Naive B cell (primary cell): ENCODE measurements at regions not wholly inside any gene's neighbourhood (a gene's known extent, or its start where the extent isn't known, plus 50 kb on each side); places are given as distances from the start of the nearest gene placed in this dataset.

Source experiments
- ATAC-seq, 2 donors: fragments of 150-1000 bp; cut with Tn5 transposase; 2 replicates each; pipeline ENCODE4 v1.10.0; 2021; ENCODE audit warnings: low read depth in 2 of 2, mild to moderate bottlenecking in 2 of 2, moderate library complexity in 2 of 2
- DNase-seq: peaks from one replicate; pipeline ENCODE4 v3.0.0; 2022
- H3K27ac Mint-ChIP-seq, 6 donors: one replicate each; pipeline ENCODE4 v1.8.0; 2020 to 2022; ENCODE audit warnings: mild to moderate bottlenecking in 6 of 6, mixed read lengths in 6 of 6, moderate library complexity in 5 of 6, inconsistent platforms in 2 of 6
- H3K27me3 Mint-ChIP-seq, 3 donors: one replicate each; pipeline ENCODE4 v1.8.0; 2021 to 2022; ENCODE audit warnings: mixed read lengths in 3 of 3, mild to moderate bottlenecking in 1 of 3
- H3K36me3 Mint-ChIP-seq, 2 donors: one replicate each; pipeline ENCODE4 v1.8.0; 2020 to 2022; ENCODE audit warnings: mixed read lengths in 2 of 2, inconsistent platforms in 1 of 2, mild to moderate bottlenecking in 1 of 2
- H3K4me1 Mint-ChIP-seq, 3 donors: one replicate each; pipeline ENCODE4 v1.8.0; 2020 to 2022; ENCODE audit warnings: mixed read lengths in 3 of 3, inconsistent platforms in 1 of 3, mild to moderate bottlenecking in 1 of 3, moderate library complexity in 1 of 3
- H3K4me3 Mint-ChIP-seq, 8 donors: one replicate each; pipeline ENCODE4 v1.8.0; 2020 to 2022; ENCODE audit warnings: mild to moderate bottlenecking in 8 of 8, mixed read lengths in 8 of 8, moderate library complexity in 8 of 8, inconsistent platforms in 2 of 8
- H3K9me3 Mint-ChIP-seq, 7 donors: one replicate each; pipeline ENCODE4 v1.8.0; 2020 to 2022; ENCODE audit warnings: mixed read lengths in 7 of 7, mild to moderate bottlenecking in 5 of 7, inconsistent platforms in 2 of 7, moderate library complexity in 1 of 7

DNA sequence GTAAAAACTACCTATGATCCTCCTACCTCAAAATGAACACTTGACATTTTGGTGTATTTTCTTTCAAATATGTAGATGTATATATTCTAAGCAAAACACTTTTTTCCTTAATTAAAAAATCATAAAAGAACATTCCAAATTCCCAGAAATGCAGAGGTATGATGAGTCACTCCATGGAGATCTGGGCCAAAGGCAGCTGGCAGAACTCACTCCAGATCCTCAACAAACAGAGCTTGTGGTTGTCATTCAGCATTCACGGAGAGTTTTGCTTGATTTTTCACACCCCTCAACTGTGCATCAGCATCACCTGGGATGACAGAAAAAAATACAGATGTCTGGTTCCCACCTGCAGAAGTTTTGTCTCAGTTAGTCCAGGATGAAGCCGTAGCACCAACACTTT is 144.6 kb downstream of the KIT start:
- Mint-ChIP-seq H3K36me3 (peaks cover 0 to 6% of the 10 kb centered on the region in 2 donors), H3K4me1 (no peaks in the 10 kb centered on the region), H3K27me3 (peaks cover 12 to 37% (median 21%) of the 10 kb centered on the region in 3 donors), H3K4me3 (no peak overlapping the region), H3K27ac (no peak overlapping the region), H3K9me3 (peaks cover 0 to 20% (median 7%) of the 10 kb centered on the region in 7 donors)
- DNase-seq (no peak), ATAC-seq (no peak)

- H3K27ac Mint-ChIP-seq, result peak overlapping the region in 1 of 6 donors; percentile 40
Measured at GRCh38 chr4:54800831-54801530, 143.2 kb downstream of the KIT start.

DNA sequence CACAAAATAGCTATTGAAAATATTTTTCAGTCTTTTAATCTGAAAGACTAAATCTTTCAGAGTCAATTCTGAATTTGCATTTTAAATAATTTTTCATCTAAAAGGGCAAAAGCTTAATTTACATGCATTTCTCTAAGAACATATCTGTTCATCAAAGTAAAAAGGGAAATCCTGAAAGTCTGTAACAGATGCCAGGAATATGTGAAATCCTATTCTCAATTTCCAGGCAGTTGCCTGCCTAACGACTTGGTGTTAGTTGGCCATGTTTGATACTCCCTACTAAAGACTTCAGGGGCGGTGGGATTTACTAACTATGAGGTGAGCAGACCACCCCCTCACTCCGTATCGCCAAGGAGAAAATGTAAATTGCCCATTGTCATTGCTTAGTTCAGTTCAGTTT is 136.8 kb downstream of the KIT start:
- H3K27ac Mint-ChIP-seq, result no peak overlapping the region

More at GRCh38 chr4:54800831-54801530, 143.2 kb downstream of the KIT start:
- peaks cover 0 to 11% (median 5%) of the 10 kb centered on the region in 7 donors for H3K9me3 Mint-ChIP-seq
- no peak for ATAC-seq
- DNase-seq, result no peak
- no peaks in the 10 kb centered on the region for H3K4me1 Mint-ChIP-seq
- H3K4me3 Mint-ChIP-seq, result no peak overlapping the region
- peaks cover 10 to 33% (median 20%) of the 10 kb centered on the region in 3 donors for H3K27me3 Mint-ChIP-seq
- H3K36me3 Mint-ChIP-seq, result peaks cover 0 to 5% of the 10 kb centered on the region in 2 donors

DNA sequence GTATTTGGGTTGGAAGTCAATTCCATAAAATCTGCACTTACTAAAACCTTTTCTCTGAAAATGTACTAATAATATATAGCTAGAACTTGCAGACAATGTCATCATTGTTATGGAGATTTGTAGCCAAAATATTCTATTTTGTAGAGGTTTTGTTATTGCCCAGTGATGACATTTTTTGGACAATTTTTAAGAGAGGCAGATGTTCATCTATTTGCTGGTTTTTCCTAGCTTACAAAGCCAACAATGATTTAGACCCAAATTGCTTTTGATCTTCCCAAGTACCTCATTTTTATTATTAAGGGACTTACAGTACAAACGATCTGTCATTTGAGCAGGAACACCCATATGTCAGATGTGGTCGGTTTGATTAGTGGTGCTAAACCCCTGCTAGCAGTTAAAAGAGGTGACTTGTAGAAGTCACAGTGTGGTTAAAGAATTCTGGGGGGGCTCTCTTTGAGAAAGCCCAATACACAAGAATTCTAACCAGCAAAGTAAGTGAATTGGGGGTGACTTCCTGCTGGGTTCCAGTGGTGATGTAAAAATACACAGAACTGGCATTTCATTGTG is 136.2 kb downstream of the KIT start:
- H3K27ac Mint-ChIP-seq, result no peak overlapping the region
- DNase-seq, result no peak
- H3K36me3 Mint-ChIP-seq, result no peaks in the 10 kb centered on the region
- peaks cover 14 to 26% (median 17%) of the 10 kb centered on the region in 3 donors for H3K27me3 Mint-ChIP-seq
- no peak overlapping the region for H3K4me3 Mint-ChIP-seq
- H3K4me1 Mint-ChIP-seq, result no peaks in the 10 kb centered on the region
- no peak for ATAC-seq
- H3K9me3 Mint-ChIP-seq, result peaks cover 0 to 5% (median 0%) of the 10 kb centered on the region in 7 donors

More for the DNA sequence above, 136.8 kb downstream of the KIT start:
- Mint-ChIP-seq H3K27me3 (peaks cover 17 to 24% (median 21%) of the 10 kb centered on the region in 3 donors), H3K9me3 (peaks cover 0 to 5% (median 0%) of the 10 kb centered on the region in 7 donors), H3K4me3 (no peak overlapping the region), H3K4me1 (no peaks in the 10 kb centered on the region), H3K36me3 (no peaks in the 10 kb centered on the region)
- DNase-seq (no peak), ATAC-seq (no peak)
